Gastroesophageal sphincter (tissue), 4 donors: ENCODE measurements at regions not wholly inside any gene's neighbourhood (a gene's known extent, or its start where the extent isn't known, plus 50 kb on each side); places are given as distances from the start of the nearest gene placed in this dataset.

Source experiments
- ATAC-seq: fragments of 150-250 bp; one replicate; pipeline ENCODE4 v1.9.1; 2016; ENCODE audit warnings: mild to moderate bottlenecking, moderate library complexity
- H3K27ac ChIP-seq, 4 donors: fragments of 200-600 bp; sonication (generic) in 3 of 4; 1 replicate in 3 of 4; 2 replicates in 1 of 4; pipeline ENCODE4 v1.5.1; 2016 to 2019
- H3K27me3 ChIP-seq: fragments of 200-600 bp; sonication (generic); one replicate; pipeline ENCODE4 v1.5.1; 2019
- H3K36me3 ChIP-seq, 2 donors: fragments of 200-600 bp; sonication (generic); one replicate each; pipeline ENCODE4 v1.5.1; 2019; ENCODE audit warnings: control low read depth in 1 of 2
- H3K4me1 ChIP-seq, 3 donors: fragments of 200-600 bp; sonication (generic); 1 replicate in 2 of 3; 2 replicates in 1 of 3; pipeline ENCODE4 v1.5.1; 2016 to 2019; ENCODE audit warnings: control low read depth in 2 of 3
- H3K4me3 ChIP-seq, 2 donors: fragments of 200-600 bp; sonication (generic); one replicate each; pipeline ENCODE4 v1.5.1; 2019; ENCODE audit warnings: mild to moderate bottlenecking in 1 of 2, moderate library complexity in 1 of 2
- H3K9me3 ChIP-seq, 3 donors: fragments of 200-600 bp; sonication (generic); one replicate each; pipeline ENCODE4 v1.5.1; 2017 to 2019; ENCODE audit warnings: control low read depth in 2 of 3
- CTCF ChIP-seq, 4 experiments: fragments of 200-600 bp in 2 of 4; fragments of 450-650 bp in 2 of 4; sonication (generic) in 1 of 4; IDR thresholded peaks; one replicate each; pipeline ENCODE4 v1.5.1; 2017 to 2019; ENCODE audit warnings: antibody characterized with exemption in 4 of 4, mild to moderate bottlenecking in 2 of 4, moderate library complexity in 2 of 4
- EP300 ChIP-seq: sonication (generic); formaldehyde crosslinking; IDR thresholded peaks from one replicate; pipeline ENCODE4 v1.6.1; 2017; ENCODE audit warnings: antibody characterized with exemption, mild to moderate bottlenecking
- POLR2A ChIP-seq, 2 donors: fragments of 450-650 bp; IDR thresholded peaks; one replicate each; pipeline ENCODE4 v1.6.1; 2017; ENCODE audit warnings: antibody characterized with exemption in 2 of 2, mild to moderate bottlenecking in 2 of 2, moderate library complexity in 1 of 2
- POLR2AphosphoS5 ChIP-seq: sonication (generic); formaldehyde crosslinking; IDR thresholded peaks from one replicate; pipeline ENCODE4 v1.6.1; 2017; ENCODE audit warnings: antibody characterized with exemption
- WGBS, 2 donors: methylation state at CpG; one replicate each; pipeline ENCODE4 v1.1.5; 2018; ENCODE audit warnings: low coverage in 1 of 2; 5-methylcytosine and 5-hydroxymethylcytosine counted together

GRCh38 chr2:43132683-43133301, 93.6 kb downstream of the ZFP36L2 start:
- Histone ChIP-seq H3K36me3 (no peaks in the 10 kb centered on the region), H3K4me3 (no peak overlapping the region), H3K27me3 (no peaks in the 10 kb centered on the region), H3K4me1 (peaks cover 0 to 66% (median 12%) of the 10 kb centered on the region in 3 donors), H3K27ac (peak overlapping the region in 1 of 4 donors; percentile 76), H3K9me3 (no peaks in the 10 kb centered on the region)
- 74% methylated on average over 7 of the region's 12 CpGs; no CpG with 5 or more reads in 1 of the 2 donors for WGBS, 2 donors
- TF ChIP-seq EP300 (no peak), CTCF (IDR thresholded peaks at IDR 0.05) (no peak), POLR2A (IDR thresholded peaks at IDR 0.05) (no peak), POLR2AphosphoS5 (no peak)
- no peak for ATAC-seq

- TF ChIP-seq POLR2AphosphoS5 (no peak), EP300 (no peak), POLR2A (IDR thresholded peaks at IDR 0.05) (no peak), CTCF (IDR thresholded peaks at IDR 0.05) (no peak)
- 42 to 88% methylated on average over 2 to 4 of the region's 12 CpGs for WGBS, 2 donors
- Histone ChIP-seq H3K9me3 (no peaks in the 10 kb centered on the region), H3K4me3 (no peak overlapping the region), H3K27ac (peak overlapping the region in 3 of 4 donors; percentile 66 to 76 (median 66)), H3K27me3 (no peaks in the 10 kb centered on the region), H3K36me3 (no peaks in the 10 kb centered on the region), H3K4me1 (peaks cover 0 to 66% (median 12%) of the 10 kb centered on the region in 3 donors)
- no peak for ATAC-seq
These were observed 94.3 kb downstream of the ZFP36L2 start for GRCh38 chr2:43131890-43132682.

- TF ChIP-seq POLR2AphosphoS5 (no peak), CTCF (IDR thresholded peaks at IDR 0.05) (peak in 3 of 4 experiments; percentile 44 to 50 (median 44))
- H3K36me3 ChIP-seq = no peaks in the 10 kb centered on the region
- no peaks in the 10 kb centered on the region for H3K27me3 ChIP-seq
- H3K9me3 ChIP-seq = no peaks in the 10 kb centered on the region
- ATAC-seq = peak; percentile 63
- H3K4me3 ChIP-seq = no peak overlapping the region
- WGBS, 2 donors = 58 to 74% methylated on average over 5 to 9 of the region's 18 CpGs
- H3K27ac ChIP-seq = peak overlapping the region in 3 of 4 donors; percentile 66 to 76 (median 66)
- peaks cover 0 to 66% (median 12%) of the 10 kb centered on the region in 3 donors for H3K4me1 ChIP-seq
These were observed 95.1 kb downstream of the ZFP36L2 start for GRCh38 chr2:43131051-43131889.

GRCh38 chr2:43130548-43130875, 95.9 kb downstream of the ZFP36L2 start:
- H3K4me1 ChIP-seq = peaks cover 0 to 59% (median 12%) of the 10 kb centered on the region in 3 donors
- 100% methylated on average over 1 to 2 of the region's 6 CpGs for WGBS, 2 donors
- no peaks in the 10 kb centered on the region for H3K9me3 ChIP-seq
- no peak for TF ChIP-seq POLR2AphosphoS5
- TF ChIP-seq EP300 = no peak
- TF ChIP-seq CTCF (IDR thresholded peaks at IDR 0.05) = no peak
- TF ChIP-seq POLR2A (IDR thresholded peaks at IDR 0.05) = no peak
- H3K36me3 ChIP-seq = no peaks in the 10 kb centered on the region
- no peak for ATAC-seq
- no peak overlapping the region for H3K4me3 ChIP-seq
- H3K27me3 ChIP-seq = no peaks in the 10 kb centered on the region
- peak overlapping the region in 3 of 4 donors; percentile 66 to 76 (median 66) for H3K27ac ChIP-seq
